GM12864 (cell line): ENCODE measurements at regions not wholly inside any gene's neighbourhood (a gene's known extent, or its start where the extent isn't known, plus 50 kb on each side); places are given as distances from the start of the nearest gene placed in this dataset.

Source experiments
- DNase-seq: peaks from one replicate; pipeline ENCODE4 v3.0.0-alpha.2; 2011; ENCODE audit warnings: low read depth
- H3K4me3 ChIP-seq: 2 replicates; pipeline ENCODE4 v1.5.1; 2011; ENCODE audit warnings: mild to moderate bottlenecking, low read depth, low read length, control low read depth
- CTCF ChIP-seq: IDR thresholded peaks from 2 replicates; pipeline ENCODE4 v1.5.1; 2011; ENCODE audit warnings: low read depth, mild to moderate bottlenecking, moderate library complexity, low read length, control low read depth, inconsistent platforms; ENCODE audit errors: missing control alignments

GRCh38 chr17:55829995-55830612 lies 79.3 kb downstream of the PCTP start:
- DNase-seq: no peak
- no peak overlapping the region for H3K4me3 ChIP-seq
- TF ChIP-seq CTCF: no peak

- DNase-seq: no peak
- no peak overlapping the region for H3K4me3 ChIP-seq
- TF ChIP-seq CTCF: no peak
Observed at GRCh38 chr17:55830699-55831471, 80.0 kb downstream of the PCTP start.

- DNase-seq: no peak
- no peak overlapping the region for H3K4me3 ChIP-seq
- TF ChIP-seq CTCF: no peak
Observed at GRCh38 chr17:55833306-55833705, 82.5 kb downstream of the PCTP start.

- DNase-seq: no peak
- H3K4me3 ChIP-seq: no peak overlapping the region
- TF ChIP-seq CTCF: no peak
Observed at GRCh38 chr17:55842405-55843158, 91.7 kb downstream of the PCTP start.

- no peak for DNase-seq
- no peak overlapping the region for H3K4me3 ChIP-seq
- TF ChIP-seq CTCF: no peak
Observed at GRCh38 chr17:55843785-55844184, 92.9 kb downstream of the PCTP start.

GRCh38 chr17:55845385-55845784 lies 94.5 kb downstream of the PCTP start:
- H3K4me3 ChIP-seq: no peak overlapping the region
- no peak for DNase-seq
- TF ChIP-seq CTCF: peak; percentile 40
